KMS-11 (cell line): ENCODE measurements at regions not wholly inside any gene's neighbourhood (a gene's known extent, or its start where the extent isn't known, plus 50 kb on each side); places are given as distances from the start of the nearest gene placed in this dataset.

Experiments
- H2AFZ ChIP-seq: fragments of 200-600 bp; sonication (generic); 2 replicates; pipeline ENCODE4 v1.6.1; 2016; ENCODE audit warnings: antibody characterized with exemption, mixed run types, low read depth
- H3K27ac ChIP-seq: fragments of 200-600 bp; sonication (generic); 2 replicates; pipeline ENCODE4 v1.6.1; 2016; ENCODE audit warnings: mild to moderate bottlenecking, mixed run types
- H3K27me3 ChIP-seq: fragments of 200-600 bp; sonication (generic); 2 replicates; pipeline ENCODE4 v1.6.1; 2017; ENCODE audit warnings: mild to moderate bottlenecking, low read depth, mixed run types, moderate library complexity; ENCODE audit not compliant: insufficient read depth
- H3K36me3 ChIP-seq: fragments of 200-600 bp; sonication (generic); 2 replicates; pipeline ENCODE4 v1.6.1; 2017; ENCODE audit warnings: mild to moderate bottlenecking, mixed run types; ENCODE audit not compliant: insufficient read depth
- H3K4me1 ChIP-seq: fragments of 200-600 bp; sonication (generic); 2 replicates; pipeline ENCODE4 v1.6.1; 2016; ENCODE audit warnings: mild to moderate bottlenecking, low read depth, mixed run types; ENCODE audit not compliant: poor library complexity, severe bottlenecking
- H3K4me2 ChIP-seq: fragments of 200-600 bp; sonication (generic); 2 replicates; pipeline ENCODE4 v1.7.0; 2016; ENCODE audit warnings: mild to moderate bottlenecking, mixed run types
- H3K4me3 ChIP-seq: fragments of 200-600 bp; sonication (generic); IDR thresholded peaks from 2 replicates; pipeline ENCODE4 v1.6.1; 2017; ENCODE audit warnings: low read depth, low read length, mixed read lengths; ENCODE audit not compliant: insufficient read depth
- H3K79me2 ChIP-seq: fragments of 200-600 bp; sonication (generic); 2 replicates; pipeline ENCODE4 v1.6.1; 2016; ENCODE audit warnings: low read depth, mixed run types; ENCODE audit not compliant: insufficient read depth
- H3K9ac ChIP-seq: fragments of 200-600 bp; sonication (generic); 2 replicates; pipeline ENCODE4 v1.6.1; 2016; ENCODE audit warnings: mild to moderate bottlenecking, mixed run types
- H4K20me1 ChIP-seq: fragments of 200-600 bp; sonication (generic); 2 replicates; pipeline ENCODE4 v1.6.1; 2016; ENCODE audit warnings: mild to moderate bottlenecking, mixed run types; ENCODE audit not compliant: insufficient read depth
- CTCF ChIP-seq: fragments of 200-600 bp; sonication (generic); conservative IDR thresholded peaks from 2 replicates; pipeline ENCODE4 v1.6.1; 2017; ENCODE audit warnings: low read depth, mild to moderate bottlenecking, antibody characterized with exemption, low read length, moderate library complexity, mixed read lengths

- no peaks in the 10 kb centered on the region for H3K79me2 ChIP-seq
- no peak overlapping the region for H3K27ac ChIP-seq
- no peak overlapping the region for H3K4me3 ChIP-seq
- H3K27me3 ChIP-seq = no peaks in the 10 kb centered on the region
- no peaks in the 10 kb centered on the region for H3K36me3 ChIP-seq
- no peak overlapping the region for H2AFZ ChIP-seq
- H3K9ac ChIP-seq = no peak overlapping the region
- H3K4me2 ChIP-seq = no peak overlapping the region
- H4K20me1 ChIP-seq = no peaks in the 10 kb centered on the region
- TF ChIP-seq CTCF = no peak
- H3K4me1 ChIP-seq = no peaks in the 10 kb centered on the region
Measured at GRCh38 chr14:40629144-40629543, 977.5 kb upstream of the LRFN5 start.

GRCh38 chr14:40623643-40624042, 983.0 kb upstream of the LRFN5 start:
- Histone ChIP-seq H4K20me1 (no peaks in the 10 kb centered on the region), H3K79me2 (no peaks in the 10 kb centered on the region), H3K27ac (no peak overlapping the region), H3K9ac (no peak overlapping the region), H3K4me1 (no peaks in the 10 kb centered on the region), H3K27me3 (no peaks in the 10 kb centered on the region), H2AFZ (no peak overlapping the region), H3K36me3 (no peaks in the 10 kb centered on the region), H3K4me3 (no peak overlapping the region), H3K4me2 (no peak overlapping the region)
- no peak for TF ChIP-seq CTCF

GRCh38 chr14:40618225-40618898, 988.3 kb upstream of the LRFN5 start:
- Histone ChIP-seq H3K4me1 (no peaks in the 10 kb centered on the region), H2AFZ (no peak overlapping the region), H3K9ac (no peak overlapping the region), H3K4me2 (no peak overlapping the region), H3K27me3 (no peaks in the 10 kb centered on the region), H3K27ac (no peak overlapping the region), H3K79me2 (no peaks in the 10 kb centered on the region), H3K4me3 (no peak overlapping the region), H3K36me3 (no peaks in the 10 kb centered on the region), H4K20me1 (no peaks in the 10 kb centered on the region)
- no peak for TF ChIP-seq CTCF

- Histone ChIP-seq H3K27ac (no peak overlapping the region), H3K27me3 (no peaks in the 10 kb centered on the region), H3K9ac (no peak overlapping the region), H3K4me3 (no peak overlapping the region), H3K4me1 (no peaks in the 10 kb centered on the region), H4K20me1 (no peaks in the 10 kb centered on the region), H3K4me2 (no peak overlapping the region), H3K36me3 (no peaks in the 10 kb centered on the region), H2AFZ (no peak overlapping the region), H3K79me2 (no peaks in the 10 kb centered on the region)
- TF ChIP-seq CTCF = no peak
Measured at GRCh38 chr14:40616579-40616978, 990.1 kb upstream of the LRFN5 start.
